ENCODE measurements at regions not wholly inside any gene's neighbourhood (a gene's known extent, or its start where the extent isn't known, plus 50 kb on each side); places are given as distances from the start of the nearest gene placed in this dataset.

- TF ChIP-seq POLR2A (IDR thresholded peaks at IDR 0.05; ENCODE audit: low read length) (no peak), GATA1 (IDR thresholded peaks at IDR 0.05; ENCODE audit: low read depth, low read length) (no peak)
Measured at GRCh38 chr14:96624661-96625425, 122.7 kb downstream of the PAPOLA start.

Measured in erythroblast (primary cell).